Endodermal cell (in vitro differentiated cells): ENCODE measurements at regions not wholly inside any gene's neighbourhood (a gene's known extent, or its start where the extent isn't known, plus 50 kb on each side); places are given as distances from the start of the nearest gene placed in this dataset.
A peak's percentile ranks its signal among the peaks of the same experiment; 100 is the strongest.

Experiments used
- DNase-seq: peaks from one replicate; pipeline ENCODE4 v3.0.0-alpha.2; 2017
- H3K27ac ChIP-seq: 2 replicates; pipeline ENCODE4 v1.5.1; 2013; ENCODE audit warnings: mild to moderate bottlenecking, low read depth, low read length, moderate library complexity
- H3K27me3 ChIP-seq: 2 replicates; pipeline ENCODE4 v1.6.1; 2013; ENCODE audit warnings: mild to moderate bottlenecking, low read length, moderate library complexity; ENCODE audit not compliant: insufficient read depth, control insufficient read depth, poor library complexity, severe bottlenecking
- H3K36me3 ChIP-seq: 2 replicates; pipeline ENCODE4 v1.7.0; 2013; ENCODE audit warnings: mild to moderate bottlenecking, low read length, moderate library complexity; ENCODE audit not compliant: control insufficient read depth, insufficient read depth
- H3K4me1 ChIP-seq: one replicate; pipeline ENCODE4 v1.7.0; 2013; ENCODE audit warnings: low read length; ENCODE audit not compliant: control insufficient read depth, insufficient read depth
- H3K4me3 ChIP-seq: 2 replicates; pipeline ENCODE4 v1.5.1; 2013; ENCODE audit warnings: mild to moderate bottlenecking, low read length, moderate library complexity
- H3K9ac ChIP-seq: 2 replicates; pipeline ENCODE4 v1.6.1; 2013; ENCODE audit warnings: mild to moderate bottlenecking, low read length, moderate library complexity; ENCODE audit not compliant: poor library complexity, severe bottlenecking; ENCODE audit errors: extremely low read depth
- H3K9me3 ChIP-seq: 2 replicates; pipeline ENCODE4 v1.6.1; 2013; ENCODE audit warnings: mild to moderate bottlenecking, low read length, moderate library complexity; ENCODE audit not compliant: control insufficient read depth
- H3K27ac Mint-ChIP-seq: 2 replicates; pipeline ENCODE4 v1.8.0; 2020; ENCODE audit warnings: mixed read lengths
- H3K27me3 Mint-ChIP-seq: 2 replicates; pipeline ENCODE4 v1.8.0; 2021; ENCODE audit warnings: mild to moderate bottlenecking, mixed read lengths; ENCODE audit not compliant: insufficient read depth
- H3K36me3 Mint-ChIP-seq: 2 replicates; pipeline ENCODE4 v1.8.0; 2020; ENCODE audit warnings: low read depth, mixed read lengths
- H3K4me1 Mint-ChIP-seq: 2 replicates; pipeline ENCODE4 v1.8.0; 2020; ENCODE audit warnings: mixed read lengths
- H3K4me3 Mint-ChIP-seq: 2 replicates; pipeline ENCODE4 v1.8.0; 2020; ENCODE audit warnings: mild to moderate bottlenecking, moderate library complexity, mixed read lengths
- H3K9me3 Mint-ChIP-seq: 2 replicates; pipeline ENCODE4 v1.8.0; 2020; ENCODE audit warnings: mild to moderate bottlenecking, mixed read lengths
- WGBS, 2 experiments: methylation state at CpG; one replicate each; pipeline versions ENCODE4 v1.1.5 to v1.1.7; 2013; ENCODE audit warnings: missing lambda C conversion rate in 2 of 2, mixed read lengths in 1 of 2; ENCODE audit not compliant: insufficient coverage in 1 of 2, insufficient read length in 1 of 2; 5-methylcytosine and 5-hydroxymethylcytosine counted together
- TF ChIP-seq, protein P1 (sequence below): fragments of 200-600 bp; sonication (generic); conservative IDR thresholded peaks from 2 replicates; pipeline ENCODE4 v1.5.0; 2021; ENCODE audit warnings: antibody characterized with exemption, mild to moderate bottlenecking

DNA sequence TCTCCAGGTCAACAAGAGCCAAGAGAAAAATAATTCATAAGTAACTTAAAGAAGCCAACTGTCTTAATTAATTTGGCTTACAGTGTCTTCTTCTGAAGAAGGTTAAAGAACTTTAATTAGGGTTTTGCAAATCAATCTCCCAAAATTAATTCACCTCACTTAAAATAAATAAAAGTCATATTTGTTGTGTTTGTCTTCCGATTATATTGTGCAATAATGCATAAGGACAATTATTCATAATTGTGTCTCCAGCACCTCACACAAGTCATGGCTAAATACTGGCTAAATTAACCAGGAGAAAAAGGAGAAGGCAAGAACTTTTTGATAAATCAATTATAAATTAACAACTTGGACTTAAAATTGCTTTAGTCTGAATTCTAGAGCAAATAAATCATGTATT, 899.0 kb upstream of the NR2F2 start:
- Mint-ChIP-seq H3K9me3 (no peaks in the 10 kb centered on the region), H3K27ac (no peak overlapping the region), H3K4me1 (peaks cover 8% of the 10 kb centered on the region)

DNA sequence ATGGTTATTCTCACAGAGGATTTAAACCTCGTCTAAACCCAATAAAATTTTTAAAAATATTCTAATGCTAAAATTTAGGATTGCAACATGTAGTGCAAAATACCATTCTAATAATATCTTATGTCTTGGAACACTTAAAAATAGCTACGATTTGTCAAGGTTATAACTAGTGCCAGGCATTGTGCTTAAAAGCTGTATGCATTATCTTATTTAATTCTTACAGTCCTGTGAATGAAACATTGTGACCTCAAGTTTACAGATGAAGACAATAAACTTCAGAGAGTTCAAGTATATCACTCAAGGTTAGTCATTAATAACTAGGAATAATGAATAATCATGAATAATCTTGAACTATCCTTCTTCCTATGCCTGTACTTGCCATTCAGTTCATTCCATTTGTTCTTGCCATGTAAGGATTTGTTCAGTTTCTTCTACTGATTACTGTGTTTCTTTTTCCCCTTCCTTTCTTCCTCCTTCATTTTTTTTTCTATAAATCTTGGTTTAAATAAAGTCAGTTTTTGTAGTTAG, 897.6 kb upstream of the NR2F2 start:
- Histone ChIP-seq H3K9me3 (no peaks in the 10 kb centered on the region), H3K27ac (no peak overlapping the region)
- no peak overlapping the region for H3K27ac Mint-ChIP-seq

More for the DNA sequence above, 899.0 kb upstream of the NR2F2 start:
- Histone ChIP-seq H3K27me3 (no peaks in the 10 kb centered on the region), H3K4me1 (no peaks in the 10 kb centered on the region), H3K9ac (no peak overlapping the region), H3K36me3 (no peaks in the 10 kb centered on the region), H3K9me3 (no peaks in the 10 kb centered on the region), H3K27ac (no peak overlapping the region), H3K4me3 (no peak overlapping the region)
- Mint-ChIP-seq H3K4me3 (no peak overlapping the region), H3K36me3 (no peaks in the 10 kb centered on the region), H3K27me3 (no peaks in the 10 kb centered on the region)
- no peak for DNase-seq
- TF ChIP-seq, protein P1, sequence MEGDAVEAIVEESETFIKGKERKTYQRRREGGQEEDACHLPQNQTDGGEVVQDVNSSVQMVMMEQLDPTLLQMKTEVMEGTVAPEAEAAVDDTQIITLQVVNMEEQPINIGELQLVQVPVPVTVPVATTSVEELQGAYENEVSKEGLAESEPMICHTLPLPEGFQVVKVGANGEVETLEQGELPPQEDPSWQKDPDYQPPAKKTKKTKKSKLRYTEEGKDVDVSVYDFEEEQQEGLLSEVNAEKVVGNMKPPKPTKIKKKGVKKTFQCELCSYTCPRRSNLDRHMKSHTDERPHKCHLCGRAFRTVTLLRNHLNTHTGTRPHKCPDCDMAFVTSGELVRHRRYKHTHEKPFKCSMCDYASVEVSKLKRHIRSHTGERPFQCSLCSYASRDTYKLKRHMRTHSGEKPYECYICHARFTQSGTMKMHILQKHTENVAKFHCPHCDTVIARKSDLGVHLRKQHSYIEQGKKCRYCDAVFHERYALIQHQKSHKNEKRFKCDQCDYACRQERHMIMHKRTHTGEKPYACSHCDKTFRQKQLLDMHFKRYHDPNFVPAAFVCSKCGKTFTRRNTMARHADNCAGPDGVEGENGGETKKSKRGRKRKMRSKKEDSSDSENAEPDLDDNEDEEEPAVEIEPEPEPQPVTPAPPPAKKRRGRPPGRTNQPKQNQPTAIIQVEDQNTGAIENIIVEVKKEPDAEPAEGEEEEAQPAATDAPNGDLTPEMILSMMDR, result no peak
- 100% methylated on average over 1 of the region's 1 CpG; no CpG with 5 or more reads in 1 of the 2 experiments for WGBS, 2 experiments

DNA sequence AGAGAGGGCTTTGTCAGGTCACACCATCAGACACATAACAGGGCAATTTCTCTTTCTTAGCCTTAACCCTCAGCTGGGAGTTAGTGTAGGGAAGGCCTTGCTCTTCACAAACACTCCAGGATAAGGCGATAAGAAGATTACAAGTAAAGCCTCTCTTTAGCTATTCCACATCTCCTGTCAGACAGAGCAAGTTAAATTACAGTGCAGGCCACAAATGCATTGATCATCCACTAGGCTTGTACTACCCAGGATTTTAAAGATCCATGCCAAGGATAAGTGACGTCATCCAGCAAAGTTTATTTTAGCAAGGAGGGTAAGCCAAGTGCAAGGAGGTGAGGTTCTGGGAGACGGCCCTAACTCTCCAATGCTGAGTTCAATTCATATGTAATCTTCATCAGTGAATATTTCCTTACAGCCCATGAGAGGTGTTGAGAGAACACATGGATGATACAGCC, 890.6 kb upstream of the NR2F2 start:
- DNase-seq, result peak; percentile 55
- Mint-ChIP-seq H3K4me1 (peaks cover 9% of the 10 kb centered on the region), H3K36me3 (no peaks in the 10 kb centered on the region), H3K27me3 (peaks cover 5% of the 10 kb centered on the region), H3K9me3 (no peaks in the 10 kb centered on the region), H3K4me3 (no peak overlapping the region), H3K27ac (no peak overlapping the region)
- no peaks in the 10 kb centered on the region for H3K36me3 ChIP-seq
- H3K27ac ChIP-seq, result no peak overlapping the region
- no peak overlapping the region for H3K9ac ChIP-seq
- no peaks in the 10 kb centered on the region for H3K9me3 ChIP-seq
- H3K27me3 ChIP-seq, result peaks cover 31% of the 10 kb centered on the region
- H3K4me1 ChIP-seq, result peaks cover 5% of the 10 kb centered on the region
- 50 to 58% methylated on average over 2 to 3 of the region's 3 CpGs for WGBS, 2 experiments
- H3K4me3 ChIP-seq, result no peak overlapping the region
- TF ChIP-seq, protein P1, result peak; percentile 43

More for the DNA sequence above, 897.6 kb upstream of the NR2F2 start:
- WGBS, 2 experiments, result 100% methylated on average over 1 of the region's 2 CpGs; no CpG with 5 or more reads in 1 of the 2 experiments
- no peaks in the 10 kb centered on the region for H3K36me3 ChIP-seq
- H3K4me1 ChIP-seq, result no peaks in the 10 kb centered on the region
- no peaks in the 10 kb centered on the region for H3K27me3 ChIP-seq
- H3K9ac ChIP-seq, result no peak overlapping the region
- H3K36me3 Mint-ChIP-seq, result no peaks in the 10 kb centered on the region
- H3K4me3 Mint-ChIP-seq, result no peak overlapping the region
- peaks cover 8% of the 10 kb centered on the region for H3K4me1 Mint-ChIP-seq
- H3K27me3 Mint-ChIP-seq, result peaks cover 3% of the 10 kb centered on the region
- no peak overlapping the region for H3K4me3 ChIP-seq
- TF ChIP-seq, protein P1, result no peak
- DNase-seq, result no peak
- H3K9me3 Mint-ChIP-seq, result no peaks in the 10 kb centered on the region
